Transverse colon (tissue), 3 donors: ENCODE measurements at regions not wholly inside any gene's neighbourhood (a gene's known extent, or its start where the extent isn't known, plus 50 kb on each side); places are given as distances from the start of the nearest gene placed in this dataset.

Source experiments
- POLR2A ChIP-seq: fragments of 450-650 bp; IDR thresholded peaks from one replicate; pipeline ENCODE4 v1.6.1; 2016; ENCODE audit warnings: antibody characterized with exemption, mild to moderate bottlenecking, moderate library complexity
- POLR2AphosphoS5 ChIP-seq, 3 donors: sonication (generic); formaldehyde crosslinking; IDR thresholded peaks; one replicate each; pipeline ENCODE4 v1.6.1; 2016; ENCODE audit warnings: antibody characterized with exemption in 3 of 3

- TF ChIP-seq POLR2AphosphoS5 (IDR thresholded peaks at IDR 0.05): no peak
- TF ChIP-seq POLR2A: no peak
These were observed 146.5 kb upstream of the CCDC179 start for GRCh38 chr11:23006730-23007129.
